ENCODE measurements at regions not wholly inside any gene's neighbourhood (a gene's known extent, or its start where the extent isn't known, plus 50 kb on each side); places are given as distances from the start of the nearest gene placed in this dataset.

GRCh38 chr1:191634801-191635508 is 523.3 kb upstream of the RGS18 start:
- H3K9me3 ChIP-seq (ENCODE audit: low read length): no peaks in the 10 kb centered on the region
- H4K20me1 ChIP-seq (ENCODE audit: insufficient read depth, low read length): no peaks in the 10 kb centered on the region
- H3K79me2 ChIP-seq (ENCODE audit: insufficient read depth, low read length): no peaks in the 10 kb centered on the region
- TF ChIP-seq ZNF24 (IDR thresholded peaks at IDR 0.05) (no peak), ZNF33B (CRISPR knock-in tag; IDR thresholded peaks at IDR 0.05) (no peak), NFATC3 (CRISPR knock-in tag; IDR thresholded peaks at IDR 0.05) (no peak), NR2F1 (CRISPR knock-in tag; IDR thresholded peaks at IDR 0.05) (no peak)
- no peak for ATAC-seq
- DNase-seq (ENCODE audit: low spot score): no peak
- H3K27ac ChIP-seq (ENCODE audit: extremely low read length, insufficient read depth, low read length): no peak overlapping the region
- POLR2A ChIA-PET: no interaction called here
- no peak overlapping the region for H3K9ac ChIP-seq (ENCODE audit: insufficient read depth, low read depth, low read length)
- H3K4me3 ChIP-seq (replicated peaks in 1 of 3; ENCODE audit: insufficient read depth in 1 of 3, low read depth in 2 of 3, low read length in 3 of 3): no peak overlapping the region
- in situ Hi-C loops (cut with HindIII; ENCODE audit: extremely low pct_ligation_motif_present, low pct_unique_long_range_greater_than_20kb): no loop called here
- BruUV-seq (replicated peaks): no TSS peak
- CTCF ChIA-PET (ENCODE audit: low intra/inter-chr PET ratio, low total read pairs): no interaction called here
- 17% methylated on average over 3 of the region's 3 CpGs for WGBS (ENCODE audit: low lambda C conversion rate)
- H3K27me3 ChIP-seq (ENCODE audit: control insufficient read depth in 1 of 2, insufficient read depth in 2 of 2, low read length in 2 of 2): no peaks in the 10 kb centered on the region
- no peak for FAIRE-seq
- intact Hi-C loops (cut with micrococcal nuclease; ENCODE audit: unreplicated experiment): no loop called here
- no peak overlapping the region for H2AFZ ChIP-seq (ENCODE audit: low read length)
- no peaks in the 10 kb centered on the region for H3K36me3 ChIP-seq (replicated peaks in 1 of 2; ENCODE audit: control insufficient read depth in 1 of 2, insufficient read depth in 2 of 2, low read length in 2 of 2)
- no peaks in the 10 kb centered on the region for H3K4me1 ChIP-seq (ENCODE audit: insufficient read depth, low read length)
- H3K4me2 ChIP-seq (ENCODE audit: low read depth, low read length): no peak overlapping the region

GRCh38 chr1:191636345-191636744 is 521.9 kb upstream of the RGS18 start:
- no peak for TF ChIP-seq ZFP90 (CRISPR knock-in tag; IDR thresholded peaks at IDR 0.05; ENCODE audit: borderline replicate concordance)
- no peak for TF ChIP-seq ZNF724P (CRISPR knock-in tag; IDR thresholded peaks at IDR 0.05; ENCODE audit: borderline replicate concordance)
- TF ChIP-seq ZKSCAN1 (IDR thresholded peaks at IDR 0.05; ENCODE audit: low read length): no peak
- Histone ChIP-seq H3K9ac (ENCODE audit: insufficient read depth, low read depth, low read length) (no peak overlapping the region), H2AFZ (ENCODE audit: low read length) (no peak overlapping the region), H3K9me3 (ENCODE audit: low read length) (no peaks in the 10 kb centered on the region), H3K36me3 (replicated peaks in 1 of 2; ENCODE audit: control insufficient read depth in 1 of 2, insufficient read depth in 2 of 2, low read length in 2 of 2) (no peaks in the 10 kb centered on the region), H3K4me1 (ENCODE audit: insufficient read depth, low read length) (no peaks in the 10 kb centered on the region), H3K27ac (ENCODE audit: extremely low read length, insufficient read depth, low read length) (no peak overlapping the region), H4K20me1 (ENCODE audit: insufficient read depth, low read length) (no peaks in the 10 kb centered on the region), H3K4me3 (replicated peaks in 1 of 3; ENCODE audit: insufficient read depth in 1 of 3, low read depth in 2 of 3, low read length in 3 of 3) (no peak overlapping the region), H3K79me2 (ENCODE audit: insufficient read depth, low read length) (no peaks in the 10 kb centered on the region), H3K27me3 (ENCODE audit: control insufficient read depth in 1 of 2, insufficient read depth in 2 of 2, low read length in 2 of 2) (no peaks in the 10 kb centered on the region), H3K4me2 (ENCODE audit: low read depth, low read length) (no peak overlapping the region)
- ATAC-seq: no peak
- ChIA-PET CTCF (ENCODE audit: low intra/inter-chr PET ratio, low total read pairs) (no interaction called here), POLR2A (no interaction called here)
- intact Hi-C loops (cut with micrococcal nuclease; ENCODE audit: unreplicated experiment): no loop called here
- in situ Hi-C loops (cut with HindIII; ENCODE audit: extremely low pct_ligation_motif_present, low pct_unique_long_range_greater_than_20kb): no loop called here
- FAIRE-seq: no peak
- DNase-seq (ENCODE audit: low spot score): no peak
- no TSS peak for BruUV-seq (replicated peaks)

Data from HepG2 (cell line).